Astrocyte of the cerebellum (primary cell): ENCODE measurements at regions not wholly inside any gene's neighbourhood (a gene's known extent, or its start where the extent isn't known, plus 50 kb on each side); places are given as distances from the start of the nearest gene placed in this dataset.
"Not testable (repeated sequence)": the region's sequence is repeated elsewhere in the genome, so short reads cannot be mapped to it uniquely, and the experiment has no call there.

Source experiments
- DNase-seq: peaks from one replicate; pipeline ENCODE4 v3.0.0-alpha.2; 2011; ENCODE audit warnings: low read depth
- H3K4me3 ChIP-seq: 2 replicates; pipeline ENCODE4 v1.5.1; 2011; ENCODE audit warnings: mild to moderate bottlenecking, low read depth, low read length, moderate library complexity
- in situ Hi-C: cut with HindIII; loops from 2 replicates; pipeline ENCODE4 v1.10.0; 2017; ENCODE audit warnings: low sequenced_read_pairs
- TF ChIP-seq, protein P1 (sequence below): IDR thresholded peaks from 2 replicates; pipeline ENCODE4 v1.5.1; 2012; ENCODE audit warnings: low read length, low read depth, moderate library complexity, mild to moderate bottlenecking; ENCODE audit errors: missing control alignments

DNA sequence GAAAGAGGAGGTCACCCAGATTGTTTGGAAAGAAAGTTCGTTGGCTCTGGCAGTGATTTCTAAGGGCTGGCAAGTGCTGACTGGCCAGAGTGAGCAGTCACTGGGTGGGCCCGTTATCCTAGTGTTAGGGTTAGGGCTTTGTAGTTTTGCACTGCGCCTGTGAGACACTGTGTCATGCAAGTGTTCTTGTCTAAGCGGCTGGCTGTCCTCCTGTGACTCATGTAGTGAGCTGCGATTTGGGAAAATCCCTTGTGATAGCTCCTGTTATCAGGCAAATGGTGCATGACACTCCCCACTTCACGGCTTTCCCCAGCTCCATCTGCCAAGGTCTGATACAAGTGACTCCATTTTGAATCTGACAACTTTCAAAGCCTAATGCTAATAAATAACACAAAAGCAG lies 526.0 kb upstream of the ADAMTS16 start:
- DNase-seq, result no peak
- H3K4me3 ChIP-seq, result no peak overlapping the region
- in situ Hi-C loops, result no loop called here
- TF ChIP-seq, protein P1, sequence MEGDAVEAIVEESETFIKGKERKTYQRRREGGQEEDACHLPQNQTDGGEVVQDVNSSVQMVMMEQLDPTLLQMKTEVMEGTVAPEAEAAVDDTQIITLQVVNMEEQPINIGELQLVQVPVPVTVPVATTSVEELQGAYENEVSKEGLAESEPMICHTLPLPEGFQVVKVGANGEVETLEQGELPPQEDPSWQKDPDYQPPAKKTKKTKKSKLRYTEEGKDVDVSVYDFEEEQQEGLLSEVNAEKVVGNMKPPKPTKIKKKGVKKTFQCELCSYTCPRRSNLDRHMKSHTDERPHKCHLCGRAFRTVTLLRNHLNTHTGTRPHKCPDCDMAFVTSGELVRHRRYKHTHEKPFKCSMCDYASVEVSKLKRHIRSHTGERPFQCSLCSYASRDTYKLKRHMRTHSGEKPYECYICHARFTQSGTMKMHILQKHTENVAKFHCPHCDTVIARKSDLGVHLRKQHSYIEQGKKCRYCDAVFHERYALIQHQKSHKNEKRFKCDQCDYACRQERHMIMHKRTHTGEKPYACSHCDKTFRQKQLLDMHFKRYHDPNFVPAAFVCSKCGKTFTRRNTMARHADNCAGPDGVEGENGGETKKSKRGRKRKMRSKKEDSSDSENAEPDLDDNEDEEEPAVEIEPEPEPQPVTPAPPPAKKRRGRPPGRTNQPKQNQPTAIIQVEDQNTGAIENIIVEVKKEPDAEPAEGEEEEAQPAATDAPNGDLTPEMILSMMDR, result no peak

DNA sequence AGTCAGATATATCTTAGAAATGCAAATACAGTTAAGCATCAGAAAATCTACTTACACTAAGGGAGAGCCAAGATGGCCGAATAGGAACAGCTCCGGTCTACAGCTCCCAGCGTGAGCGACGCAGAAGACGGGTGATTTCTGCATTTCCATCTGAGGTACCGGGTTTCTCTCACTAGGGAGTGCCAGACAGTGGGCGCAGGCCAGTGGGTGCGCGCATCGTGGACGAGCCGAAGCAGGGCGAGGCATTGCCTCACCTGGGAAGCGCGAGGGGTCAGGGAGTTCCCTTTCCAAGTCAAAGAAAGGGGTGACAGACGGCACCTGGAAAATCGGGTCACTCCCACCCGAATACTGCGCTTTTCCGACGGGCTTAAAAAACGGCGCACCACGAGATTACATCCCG lies 524.8 kb upstream of the ADAMTS16 start:
- H3K4me3 ChIP-seq, DNase-seq, in situ Hi-C loops: not testable (repeated sequence)

DNA sequence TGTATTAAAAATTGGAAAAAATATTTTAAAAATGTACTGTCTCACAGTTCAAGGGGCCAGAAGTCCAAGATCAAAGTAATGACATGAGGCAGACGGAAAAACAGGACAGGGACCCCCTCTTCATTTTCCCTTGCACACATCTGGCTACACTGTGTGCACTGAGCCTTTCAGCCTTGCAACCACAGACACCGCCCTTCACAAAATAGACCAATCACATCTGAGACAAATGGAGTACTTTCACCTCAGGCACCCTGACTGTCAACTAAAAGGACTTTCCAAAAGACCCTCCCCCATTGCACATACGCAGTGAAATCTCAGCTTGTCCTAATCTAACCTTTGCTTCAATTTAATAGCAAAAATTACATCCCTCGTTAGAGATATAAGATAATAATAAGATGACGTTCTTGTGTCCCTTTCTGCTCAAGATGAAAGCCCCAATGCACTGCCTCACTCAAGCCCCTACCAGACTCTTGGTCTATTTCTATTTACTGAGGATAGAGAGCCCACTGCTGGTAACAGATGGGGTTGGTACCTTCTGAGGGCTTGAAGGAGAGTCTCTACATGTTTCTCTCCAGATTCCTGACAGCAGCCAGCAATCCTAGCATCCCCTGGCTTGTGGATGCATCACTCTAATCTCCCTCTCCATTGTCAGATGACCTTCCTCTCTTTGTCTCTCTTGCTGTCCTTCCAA lies 514.8 kb upstream of the ADAMTS16 start:
- DNase-seq, result no peak
- H3K4me3 ChIP-seq, result no peak overlapping the region
- TF ChIP-seq, protein P1, result no peak
- in situ Hi-C loops, result no loop called here

DNA sequence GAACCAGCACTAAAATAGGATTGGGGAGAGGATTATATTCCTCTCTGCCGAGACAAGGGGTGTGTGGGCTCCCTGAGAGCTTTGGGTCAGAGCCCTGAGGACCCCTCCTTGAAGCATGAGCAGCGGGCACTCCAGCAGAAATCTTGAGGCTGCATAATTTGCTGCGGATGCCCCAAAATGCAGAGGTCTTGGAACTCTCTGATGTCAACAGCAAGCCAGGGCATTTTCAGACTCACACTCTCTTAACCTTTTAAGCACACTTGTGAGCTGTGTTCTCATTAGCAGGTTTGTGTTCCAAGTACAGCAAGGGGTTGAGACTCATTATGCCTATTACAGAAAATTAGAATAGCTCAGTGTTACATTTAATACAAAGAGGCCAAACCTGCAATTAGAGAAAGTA lies 513.0 kb upstream of the ADAMTS16 start:
- no peak overlapping the region for H3K4me3 ChIP-seq
- TF ChIP-seq, protein P1, result no peak
- in situ Hi-C loops, result no loop called here
- DNase-seq, result no peak

DNA sequence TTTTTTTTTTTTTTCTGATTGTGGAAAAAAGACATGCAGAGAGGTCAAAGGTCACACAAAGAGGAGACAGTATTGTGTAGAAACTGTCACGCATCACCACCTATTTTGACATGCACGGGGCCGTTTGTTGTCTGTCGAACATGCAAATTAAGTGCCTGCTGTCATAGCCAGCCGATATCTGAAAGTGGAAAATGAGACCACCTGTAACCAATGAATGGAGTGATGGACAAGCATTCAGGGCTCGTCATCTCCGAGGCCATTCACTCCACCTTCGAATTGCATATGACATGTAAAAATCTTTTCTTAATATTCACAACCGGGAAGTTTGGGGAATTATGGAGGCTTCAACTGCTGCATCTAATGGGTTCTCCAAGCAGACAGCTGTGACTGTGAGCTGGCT lies 512.2 kb upstream of the ADAMTS16 start:
- in situ Hi-C loops, result no loop called here
- TF ChIP-seq, protein P1, result no peak
- DNase-seq, result no peak
- H3K4me3 ChIP-seq, result no peak overlapping the region

DNA sequence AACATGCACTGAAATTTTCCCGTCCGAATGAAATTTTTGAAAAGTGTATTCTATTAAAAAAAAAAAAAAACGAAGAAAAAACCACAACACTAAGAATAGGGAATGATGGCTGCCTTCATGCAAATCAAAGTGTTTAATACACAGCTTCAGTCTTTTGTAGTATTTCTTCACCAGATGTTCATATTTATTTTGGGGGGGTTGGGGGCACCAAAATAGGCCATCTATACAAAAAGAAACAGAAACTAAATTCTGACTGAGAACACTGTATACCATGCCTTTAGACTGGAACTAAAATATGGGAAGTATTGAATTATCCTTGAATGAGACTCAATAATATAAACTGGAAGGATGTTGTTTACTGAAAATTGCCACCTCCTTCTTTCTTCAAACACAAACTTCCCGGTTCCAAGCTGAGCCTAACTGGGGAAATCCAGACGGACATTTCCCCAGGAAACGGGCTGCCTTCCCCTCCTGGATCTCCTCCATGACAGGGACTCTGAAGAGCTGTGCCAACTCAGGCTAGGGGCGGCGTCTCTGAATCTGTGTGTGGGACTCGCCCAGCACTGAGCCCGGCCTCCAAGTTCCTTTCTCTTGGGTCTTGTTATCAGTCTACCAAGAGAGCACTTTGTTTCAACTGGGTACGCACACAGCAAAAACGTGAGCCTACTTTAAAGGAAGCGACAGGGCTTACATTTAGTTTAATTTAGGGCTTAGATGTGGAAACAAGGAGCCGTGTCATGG lies 511.3 kb upstream of the ADAMTS16 start:
- H3K4me3 ChIP-seq, result no peak overlapping the region
- DNase-seq, result no peak
- in situ Hi-C loops, result no loop called here
- TF ChIP-seq, protein P1, result no peak

DNA sequence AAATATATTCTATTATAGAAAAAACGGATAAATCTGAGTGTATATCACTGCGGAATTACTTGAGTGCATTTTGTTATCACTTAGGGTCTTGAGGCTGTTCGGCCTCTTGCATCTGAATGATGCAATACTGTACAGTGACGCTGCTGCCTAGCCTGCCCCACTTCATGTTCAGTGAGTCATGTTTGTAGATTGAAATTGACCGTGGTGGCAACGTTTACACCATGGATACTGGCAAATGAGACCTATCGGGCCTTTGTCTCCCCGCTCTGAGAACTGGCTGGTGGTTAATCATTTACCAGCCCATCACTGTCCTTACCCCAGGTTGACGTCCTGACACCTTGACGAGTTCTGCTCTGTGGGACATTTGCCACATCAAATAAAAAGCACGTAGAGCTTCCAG lies 510.1 kb upstream of the ADAMTS16 start:
- DNase-seq, result no peak
- in situ Hi-C loops, result no loop called here
- TF ChIP-seq, protein P1, result no peak
- no peak overlapping the region for H3K4me3 ChIP-seq
